Activated CD4-positive, alpha-beta T cell treated with anti-CD3 and anti-CD28 coated beads, Interleukin-2, Interleukin-6, amounts not matched to agents 100 ng/mL and 50 ng/mL, durations not matched to agents 16 hours and 8 hours (primary cell): ENCODE measurements at regions not wholly inside any gene's neighbourhood (a gene's known extent, or its start where the extent isn't known, plus 50 kb on each side); places are given as distances from the start of the nearest gene placed in this dataset.

Experiments used
- DNase-seq: peaks from one replicate; pipeline ENCODE4 v3.0.0-alpha.2; 2020

- DNase-seq = no peak
These were observed 998.1 kb upstream of the TMEM132C start for GRCh38 chr12:127268706-127269425.

- DNase-seq = no peak
These were observed 996.8 kb upstream of the TMEM132C start for GRCh38 chr12:127270193-127270592.

- no peak for DNase-seq
These were observed 995.2 kb upstream of the TMEM132C start for GRCh38 chr12:127271776-127272175.

- no peak for DNase-seq
These were observed 994.1 kb upstream of the TMEM132C start for GRCh38 chr12:127272864-127273263.

- no peak for DNase-seq
These were observed 993.3 kb upstream of the TMEM132C start for GRCh38 chr12:127273626-127274025.

GRCh38 chr12:127275416-127275815, 991.6 kb upstream of the TMEM132C start:
- DNase-seq = no peak

GRCh38 chr12:127277882-127278281, 989.1 kb upstream of the TMEM132C start:
- DNase-seq = no peak

- DNase-seq = no peak
These were observed 988.6 kb upstream of the TMEM132C start for GRCh38 chr12:127278351-127278750.

GRCh38 chr12:127280393-127281275, 986.3 kb upstream of the TMEM132C start:
- peak; percentile 88 for DNase-seq

GRCh38 chr12:127282786-127283565, 984.0 kb upstream of the TMEM132C start:
- no peak for DNase-seq

- no peak for DNase-seq
These were observed 982.9 kb upstream of the TMEM132C start for GRCh38 chr12:127284021-127284420.

- DNase-seq = peak; percentile 12
These were observed 982.0 kb upstream of the TMEM132C start for GRCh38 chr12:127284870-127285431.

GRCh38 chr12:127286281-127286680, 980.7 kb upstream of the TMEM132C start:
- no peak for DNase-seq

GRCh38 chr12:127287256-127287655, 979.7 kb upstream of the TMEM132C start:
- no peak for DNase-seq

GRCh38 chr12:127290251-127290650, 976.7 kb upstream of the TMEM132C start:
- no peak for DNase-seq

GRCh38 chr12:127292736-127293135, 974.2 kb upstream of the TMEM132C start:
- no peak for DNase-seq

- DNase-seq = peak; percentile 67
These were observed 973.3 kb upstream of the TMEM132C start for GRCh38 chr12:127293507-127294310.

- no peak for DNase-seq
These were observed 972.2 kb upstream of the TMEM132C start for GRCh38 chr12:127294651-127295210.

GRCh38 chr12:127295630-127296029, 971.3 kb upstream of the TMEM132C start:
- no peak for DNase-seq

- no peak for DNase-seq
These were observed 970.4 kb upstream of the TMEM132C start for GRCh38 chr12:127296591-127296990.

- DNase-seq = no peak
These were observed 969.6 kb upstream of the TMEM132C start for GRCh38 chr12:127297327-127297726.

- DNase-seq = no peak
These were observed 966.9 kb upstream of the TMEM132C start for GRCh38 chr12:127300075-127300474.
